B cell (primary cell): ENCODE measurements at regions not wholly inside any gene's neighbourhood (a gene's known extent, or its start where the extent isn't known, plus 50 kb on each side); places are given as distances from the start of the nearest gene placed in this dataset.

Experiments used
- ATAC-seq: fragments of 200-7000 bp; cut with Tn5 transposase; one replicate; pipeline ENCODE4 v1.10.0; 2021; ENCODE audit warnings: low read depth, mild to moderate bottlenecking, moderate number of reproducible peaks, moderate library complexity
- CTCF ChIA-PET: fragments of 350-600 bp; sonication (Branson Sonifier 250); formaldehyde crosslinking; loops from one replicate; lab custom pipeline; 2021; ENCODE audit warnings: antibody characterized with exemption, inconsistent platforms; lab: Charles Lee
- POLR2A ChIA-PET: fragments of 350-600 bp; sonication (Branson Sonifier 250); formaldehyde crosslinking; loops from one replicate; lab custom pipeline; 2021; ENCODE audit warnings: antibody characterized with exemption; lab: Charles Lee
- DNase-seq: peaks from one replicate; pipeline ENCODE4 v3.0.0; 2013
- H2AFZ ChIP-seq: 2 replicates; pipeline ENCODE4 v1.6.1; 2012; ENCODE audit warnings: mild to moderate bottlenecking, low read depth, low read length; ENCODE audit not compliant: insufficient read depth, poor library complexity, severe bottlenecking
- H3K27ac ChIP-seq, 2 donors: 1 replicate in 1 of 2; 2 replicates in 1 of 2; pipeline ENCODE4 v1.5.1; 2012 to 2013; ENCODE audit warnings: low read length in 2 of 2, mild to moderate bottlenecking in 2 of 2, moderate library complexity in 1 of 2
- H3K27me3 ChIP-seq, 4 experiments: fragments of 200-600 bp in 1 of 4; sonication (generic) in 1 of 4; replicated peaks in 1 of 4; 1 replicate in 2 of 4; 2 replicates in 2 of 4; pipeline versions ENCODE4 v1.6.1 to v1.7.0; 2013 to 2016; ENCODE audit warnings: low read length in 3 of 4, mild to moderate bottlenecking in 2 of 4, mixed read lengths in 1 of 4, moderate library complexity in 1 of 4; ENCODE audit not compliant: insufficient read depth in 4 of 4, control insufficient read depth in 3 of 4; ENCODE audit errors: control extremely low read depth in 1 of 4
- H3K36me3 ChIP-seq, 2 experiments: replicated peaks in 1 of 2; 1 replicate in 1 of 2; 2 replicates in 1 of 2; pipeline versions ENCODE4 v1.6.1 to v1.7.1; 2013; ENCODE audit warnings: low read length in 1 of 2; ENCODE audit not compliant: insufficient read depth in 2 of 2, control insufficient read depth in 1 of 2; ENCODE audit errors: control extremely low read depth in 1 of 2, extremely low read depth in 1 of 2
- H3K4me1 ChIP-seq, 2 donors: fragments of 200-600 bp in 1 of 2; sonication (generic) in 1 of 2; 1 replicate in 1 of 2; 2 replicates in 1 of 2; pipeline versions ENCODE4 v1.5.1 to v1.6.1; 2013 to 2017; ENCODE audit warnings: low read length in 2 of 2; ENCODE audit not compliant: control insufficient read depth in 2 of 2, insufficient read depth in 2 of 2
- H3K4me2 ChIP-seq: replicated peaks from 2 replicates; pipeline ENCODE3; 2012; ENCODE audit warnings: mild to moderate bottlenecking, low read depth, low read length; ENCODE audit not compliant: poor library complexity, severe bottlenecking
- H3K4me3 ChIP-seq, 5 experiments: fragments of 200-600 bp in 1 of 5; sonication (generic) in 1 of 5; 1 replicate in 3 of 5; 2 replicates in 2 of 5; pipeline versions ENCODE4 v1.5.1 to v1.7.0; 2011 to 2016; ENCODE audit warnings: low read length in 4 of 5, mild to moderate bottlenecking in 4 of 5, low read depth in 2 of 5, control low read depth in 1 of 5, moderate library complexity in 1 of 5; ENCODE audit not compliant: insufficient read depth in 1 of 5; ENCODE audit errors: control extremely low read depth in 1 of 5, extremely low read depth in 1 of 5
- H3K79me2 ChIP-seq: fragments of 200-600 bp; sonication (generic); one replicate; pipeline ENCODE4 v1.6.0; 2016; ENCODE audit warnings: low read length; ENCODE audit not compliant: control insufficient read depth, insufficient read depth
- H3K9ac ChIP-seq: fragments of 200-600 bp; sonication (generic); 2 replicates; pipeline ENCODE4 v1.6.1; 2017; ENCODE audit warnings: mild to moderate bottlenecking, low read length, moderate library complexity
- H3K9me3 ChIP-seq, 3 donors: one replicate each; pipeline versions ENCODE4 v1.6.1 to v1.7.1; 2013; ENCODE audit warnings: low read length in 2 of 3; ENCODE audit not compliant: control insufficient read depth in 2 of 3, insufficient read depth in 1 of 3; ENCODE audit errors: control extremely low read depth in 1 of 3
- H4K20me1 ChIP-seq: 2 replicates; pipeline ENCODE4 v1.6.0; 2012; ENCODE audit warnings: mild to moderate bottlenecking, low read length; ENCODE audit not compliant: insufficient read depth, control insufficient read depth, poor library complexity, severe bottlenecking
- H3K27ac Mint-ChIP-seq: one replicate; pipeline ENCODE4 v1.8.0; 2021; ENCODE audit warnings: mixed read lengths
- H3K27me3 Mint-ChIP-seq: one replicate; pipeline ENCODE4 v1.8.0; 2021; ENCODE audit warnings: mixed read lengths
- H3K4me1 Mint-ChIP-seq: one replicate; pipeline ENCODE4 v1.8.0; 2021; ENCODE audit warnings: mixed read lengths
- H3K4me3 Mint-ChIP-seq: one replicate; pipeline ENCODE4 v1.8.0; 2021; ENCODE audit warnings: mixed read lengths
- H3K9me3 Mint-ChIP-seq: one replicate; pipeline ENCODE4 v1.8.0; 2022; ENCODE audit warnings: mixed read lengths; ENCODE audit not compliant: insufficient read depth
- CTCF ChIP-seq: fragments of 200-600 bp; IDR thresholded peaks from one replicate; pipeline ENCODE4 v1.8.0; 2022; ENCODE audit warnings: antibody characterized with exemption, mild to moderate bottlenecking
- EZH2 ChIP-seq: IDR thresholded peaks from 2 replicates; pipeline ENCODE4 v1.6.1; 2012; ENCODE audit warnings: borderline replicate concordance, low read depth, mild to moderate bottlenecking, moderate library complexity, low read length; ENCODE audit not compliant: insufficient read depth, poor library complexity, severe bottlenecking
- WGBS: methylation state at CpG from one replicate; pipeline ENCODE4 v1.1.5; 2013; ENCODE audit warnings: missing lambda C conversion rate; ENCODE audit not compliant: insufficient coverage; 5-methylcytosine and 5-hydroxymethylcytosine counted together
- intact Hi-C: fragments of 100-400 bp; cut with micrococcal nuclease; formaldehyde crosslinking; loops from one replicate; pipeline ENCODE4 v1.10.0; 2022

- POLR2A ChIA-PET, result no interaction called here
- ATAC-seq (no peak), DNase-seq (no peak)
- no peak overlapping the region for H3K4me3 Mint-ChIP-seq
- Histone ChIP-seq H3K36me3 (no peaks in the 10 kb centered on the region), H3K4me2 (no peak overlapping the region), H4K20me1 (no peaks in the 10 kb centered on the region), H3K4me1 (peaks cover 4 to 21% of the 10 kb centered on the region in 2 donors), H3K79me2 (no peaks in the 10 kb centered on the region), H2AFZ (no peak overlapping the region), H3K4me3 (no peak overlapping the region), H3K9me3 (no peaks in the 10 kb centered on the region), H3K27me3 (no peaks in the 10 kb centered on the region), H3K9ac (no peak overlapping the region), H3K27ac (no peak overlapping the region)
- no peak overlapping the region for H3K27ac Mint-ChIP-seq
- CTCF ChIA-PET, result no interaction called here
- WGBS, result no CpG with 5 or more reads among the region's 1 CpG
- no peaks in the 10 kb centered on the region for H3K27me3 Mint-ChIP-seq
- intact Hi-C loops, result no loop called here
- H3K4me1 Mint-ChIP-seq, result peaks cover 18% of the 10 kb centered on the region
- no peaks in the 10 kb centered on the region for H3K9me3 Mint-ChIP-seq
- TF ChIP-seq CTCF, result no peak
These were observed 176.8 kb downstream of the TANC2 start for GRCh38 chr17:63142836-63143235.

- H3K9ac ChIP-seq, result no peak overlapping the region
- H3K4me1 ChIP-seq, result peaks cover 0 to 6% of the 10 kb centered on the region in 2 donors
- no peak overlapping the region for H3K4me2 ChIP-seq
- H3K4me3 ChIP-seq, result no peak overlapping the region
- Mint-ChIP-seq H3K4me1 (peaks cover 14% of the 10 kb centered on the region), H3K9me3 (no peaks in the 10 kb centered on the region), H3K27me3 (no peaks in the 10 kb centered on the region), H3K27ac (no peak overlapping the region), H3K4me3 (no peak overlapping the region)
- no peak for TF ChIP-seq CTCF
- TF ChIP-seq EZH2, result no peak
- no peaks in the 10 kb centered on the region for H3K27me3 ChIP-seq
- no peak overlapping the region for H2AFZ ChIP-seq
- no CpG with 5 or more reads among the region's 1 CpG for WGBS
- no peak overlapping the region for H3K27ac ChIP-seq
- H4K20me1 ChIP-seq, result no peaks in the 10 kb centered on the region
- DNase-seq, result no peak
- ChIA-PET CTCF (no interaction called here), POLR2A (no interaction called here)
- no peaks in the 10 kb centered on the region for H3K79me2 ChIP-seq
- intact Hi-C loops, result no loop called here
- no peaks in the 10 kb centered on the region for H3K36me3 ChIP-seq
- no peak for ATAC-seq
- H3K9me3 ChIP-seq, result no peaks in the 10 kb centered on the region
These were observed 184.5 kb downstream of the TANC2 start for GRCh38 chr17:63150490-63150889.
